ENCODE measurements at regions not wholly inside any gene's neighbourhood (a gene's known extent, or its start where the extent isn't known, plus 50 kb on each side); places are given as distances from the start of the nearest gene placed in this dataset.

DNA sequence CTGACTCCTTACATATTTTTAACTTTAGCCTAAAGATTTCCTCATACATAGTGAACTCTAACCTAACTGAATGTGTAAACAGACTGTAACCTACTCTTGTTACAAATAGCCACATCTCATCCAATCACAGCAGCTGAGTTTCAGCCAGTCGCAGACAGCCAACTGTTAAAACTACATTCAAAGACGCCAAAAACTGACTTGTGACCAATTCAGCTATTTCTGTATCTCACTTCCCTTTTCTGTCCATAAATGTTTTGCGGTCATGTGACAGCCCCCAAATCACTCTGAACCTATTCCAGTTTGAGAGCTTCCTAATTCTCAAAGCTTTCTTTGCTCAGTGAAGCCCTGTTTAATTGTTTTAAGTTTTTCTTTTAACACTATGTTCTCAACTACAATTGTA lies 2731.9 kb downstream of the ARAP2 start:
- TF ChIP-seq, protein P1, sequence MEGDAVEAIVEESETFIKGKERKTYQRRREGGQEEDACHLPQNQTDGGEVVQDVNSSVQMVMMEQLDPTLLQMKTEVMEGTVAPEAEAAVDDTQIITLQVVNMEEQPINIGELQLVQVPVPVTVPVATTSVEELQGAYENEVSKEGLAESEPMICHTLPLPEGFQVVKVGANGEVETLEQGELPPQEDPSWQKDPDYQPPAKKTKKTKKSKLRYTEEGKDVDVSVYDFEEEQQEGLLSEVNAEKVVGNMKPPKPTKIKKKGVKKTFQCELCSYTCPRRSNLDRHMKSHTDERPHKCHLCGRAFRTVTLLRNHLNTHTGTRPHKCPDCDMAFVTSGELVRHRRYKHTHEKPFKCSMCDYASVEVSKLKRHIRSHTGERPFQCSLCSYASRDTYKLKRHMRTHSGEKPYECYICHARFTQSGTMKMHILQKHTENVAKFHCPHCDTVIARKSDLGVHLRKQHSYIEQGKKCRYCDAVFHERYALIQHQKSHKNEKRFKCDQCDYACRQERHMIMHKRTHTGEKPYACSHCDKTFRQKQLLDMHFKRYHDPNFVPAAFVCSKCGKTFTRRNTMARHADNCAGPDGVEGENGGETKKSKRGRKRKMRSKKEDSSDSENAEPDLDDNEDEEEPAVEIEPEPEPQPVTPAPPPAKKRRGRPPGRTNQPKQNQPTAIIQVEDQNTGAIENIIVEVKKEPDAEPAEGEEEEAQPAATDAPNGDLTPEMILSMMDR (IDR thresholded peaks at IDR 0.05) = no peak
- TF ChIP-seq POLR2A (IDR thresholded peaks at IDR 0.05) (no peak), POLR2AphosphoS5 (IDR thresholded peaks at IDR 0.05) (no peak)

Data from stomach (tissue), 4 donors.